ENCODE measurements at regions not wholly inside any gene's neighbourhood (a gene's known extent, or its start where the extent isn't known, plus 50 kb on each side); places are given as distances from the start of the nearest gene placed in this dataset.

DNA sequence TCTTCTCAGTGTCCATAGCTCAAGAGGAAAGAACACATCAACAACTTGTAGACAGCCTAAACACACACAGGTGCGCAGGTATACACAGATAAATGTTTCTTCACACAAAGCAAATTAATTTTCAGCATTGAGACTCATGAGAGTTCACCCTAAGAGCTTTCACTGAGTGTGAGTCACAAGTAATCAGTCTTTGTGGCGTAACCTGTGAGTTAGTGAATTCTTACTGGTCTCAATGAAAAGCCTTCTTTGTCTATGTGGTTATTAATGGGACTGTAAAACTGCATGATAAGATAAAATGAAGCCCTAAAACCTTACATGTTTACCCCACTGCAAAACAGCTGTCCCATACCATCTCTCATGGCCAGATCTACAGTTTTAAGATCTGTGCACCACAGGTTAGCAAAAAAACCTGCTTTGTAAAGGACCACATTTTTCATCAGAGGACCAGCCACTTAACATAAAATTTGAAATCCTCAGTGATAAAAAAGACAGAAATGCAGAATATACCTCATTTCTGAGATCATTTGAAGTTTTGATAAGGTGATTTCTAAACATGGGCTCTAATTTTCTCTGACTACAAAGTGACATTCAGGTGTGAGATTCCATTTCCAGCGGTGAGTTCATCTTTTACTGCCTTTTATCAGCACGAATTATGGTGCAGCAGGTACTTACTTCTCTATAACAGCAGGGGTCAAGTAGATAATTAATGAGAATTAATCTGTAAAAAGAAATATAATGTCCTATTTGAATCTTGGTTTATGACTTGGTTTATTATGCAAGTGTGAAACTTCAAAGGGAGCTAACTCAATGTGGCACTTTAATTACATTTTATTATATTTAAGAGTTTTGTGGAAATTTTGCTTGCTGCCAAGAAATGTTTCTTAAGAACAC is 335.7 kb upstream of the PIK3R1 start:
- H3K27me3 ChIP-seq (ENCODE audit: insufficient read depth, low read length): no peaks in the 10 kb centered on the region
- H3K4me2 ChIP-seq (ENCODE audit: insufficient read depth, insufficient read length, low read length): no peak overlapping the region
- no peak overlapping the region for H3K56ac ChIP-seq (ENCODE audit: insufficient read length, low read depth, low read length)
- Mint-ChIP-seq H3K36me3 (ENCODE audit: insufficient read depth in 1 of 3, low read depth in 3 of 3) (0 out of 7 replicates have a peak, but pooled peaks cover 0 to 1% (median 0%) of the 10 kb centered on the region in 3 experiments), H3K9me3 (peaks cover 0 to 4% of the 10 kb centered on the region in 2 experiments; a peak in 3 of 5 replicates), H3K27me3 (ENCODE audit: low read depth) (no peaks in the 10 kb centered on the region), H3K4me1 (no peaks in the 10 kb centered on the region), H3K27ac (no peak overlapping the region), H3K4me3 (no peak overlapping the region)
- no peak overlapping the region for H3K23ac ChIP-seq (ENCODE audit: insufficient read length, low read depth, low read length)
- H4K20me1 ChIP-seq (ENCODE audit: control insufficient read depth, insufficient read depth, insufficient read length): no peaks in the 10 kb centered on the region
- H3K14ac ChIP-seq (ENCODE audit: insufficient read depth, low read length): no peak overlapping the region
- no peak overlapping the region for H2BK20ac ChIP-seq (ENCODE audit: low read depth, low read length, poor library complexity, severe bottlenecking)
- no peak overlapping the region for H4K8ac ChIP-seq (replicated peaks; ENCODE audit: insufficient read length, low read depth, low read length)
- H2BK120ac ChIP-seq (ENCODE audit: low read depth, low read length, poor library complexity, severe bottlenecking): no peak overlapping the region
- H2BK12ac ChIP-seq (ENCODE audit: insufficient read length, low read depth, low read length): no peak overlapping the region
- no peak overlapping the region for H2BK15ac ChIP-seq (ENCODE audit: low read depth, low read length)
- H3K23me2 ChIP-seq (ENCODE audit: insufficient read length, low read depth, low read length, poor library complexity, severe bottlenecking): no peaks in the 10 kb centered on the region
- H3K4me1 ChIP-seq (ENCODE audit: insufficient read depth, low read length): no peaks in the 10 kb centered on the region
- no peak overlapping the region for H3T11ph ChIP-seq (ENCODE audit: low read length)
- no peak overlapping the region for H3K27ac ChIP-seq (ENCODE audit: insufficient read length, low read depth, low read length)
- H3K79me1 ChIP-seq (ENCODE audit: insufficient read depth, low read depth, low read length, poor library complexity, severe bottlenecking): no peaks in the 10 kb centered on the region
- H2AFZ ChIP-seq (ENCODE audit: low read length): no peak overlapping the region
- no peak for DNase-seq
- H4K5ac ChIP-seq (ENCODE audit: insufficient read length, low read depth, low read length): no peak overlapping the region
- no peak overlapping the region for H3K18ac ChIP-seq (ENCODE audit: insufficient read length, low read depth, low read length)
- no peak overlapping the region for H2BK5ac ChIP-seq (ENCODE audit: insufficient read length, low read length)
- no CpG with 5 or more reads among the region's 4 CpGs for WGBS (ENCODE audit: extremely low coverage, insufficient read length, low lambda C conversion rate)
- TF ChIP-seq CTCF (conservative IDR thresholded peaks at IDR 0.05): no peak
- H3K9me3 ChIP-seq (ENCODE audit: control insufficient read depth, low read depth, low read length): no peaks in the 10 kb centered on the region
- no peak overlapping the region for H3K4ac ChIP-seq (ENCODE audit: low read depth, low read length)
- no peak overlapping the region for H3K9ac ChIP-seq (ENCODE audit: extremely low read depth, insufficient read length, low read length)
- H3K79me2 ChIP-seq (ENCODE audit: insufficient read depth, low read length): no peaks in the 10 kb centered on the region
- H4K91ac ChIP-seq (ENCODE audit: insufficient read length, low read depth, low read length): no peak overlapping the region
- H2AK5ac ChIP-seq (ENCODE audit: insufficient read length, low read length): no peak overlapping the region
